Right atrium auricular region (tissue), 2 donors: ENCODE measurements at regions not wholly inside any gene's neighbourhood (a gene's known extent, or its start where the extent isn't known, plus 50 kb on each side); places are given as distances from the start of the nearest gene placed in this dataset.

Source experiments
- DNase-seq: peaks from one replicate; pipeline ENCODE4 v3.0.0-alpha.2; 2019; ENCODE audit warnings: low spot score
- H3K27ac ChIP-seq, 2 donors: fragments of 200-600 bp; sonication (generic); 1 replicate in 1 of 2; 2 replicates in 1 of 2; pipeline ENCODE4 v1.5.1; 2016 to 2019
- H3K27me3 ChIP-seq, 2 donors: fragments of 200-600 bp; sonication (generic); one replicate each; pipeline versions ENCODE4 v1.5.1 to v1.6.0; 2017 to 2019
- H3K36me3 ChIP-seq: fragments of 200-600 bp; sonication (generic); one replicate; pipeline ENCODE4 v1.5.1; 2016
- H3K4me1 ChIP-seq, 2 donors: fragments of 200-600 bp; sonication (generic); one replicate each; pipeline versions ENCODE4 v1.5.1 to v1.6.0; 2017 to 2019
- H3K4me3 ChIP-seq, 2 donors: fragments of 200-600 bp; sonication (generic); 1 replicate in 1 of 2; 2 replicates in 1 of 2; pipeline ENCODE4 v1.5.1; 2017 to 2019; ENCODE audit warnings: mild to moderate bottlenecking in 1 of 2, moderate library complexity in 1 of 2
- H3K9me3 ChIP-seq, 2 donors: fragments of 200-600 bp; sonication (generic); one replicate each; pipeline ENCODE4 v1.5.1; 2019
- TF ChIP-seq, protein P1 (sequence below), 2 donors: fragments of 200-600 bp; sonication (generic); IDR thresholded peaks; one replicate each; pipeline ENCODE4 v1.5.1; 2019; ENCODE audit warnings: antibody characterized with exemption in 2 of 2

DNA sequence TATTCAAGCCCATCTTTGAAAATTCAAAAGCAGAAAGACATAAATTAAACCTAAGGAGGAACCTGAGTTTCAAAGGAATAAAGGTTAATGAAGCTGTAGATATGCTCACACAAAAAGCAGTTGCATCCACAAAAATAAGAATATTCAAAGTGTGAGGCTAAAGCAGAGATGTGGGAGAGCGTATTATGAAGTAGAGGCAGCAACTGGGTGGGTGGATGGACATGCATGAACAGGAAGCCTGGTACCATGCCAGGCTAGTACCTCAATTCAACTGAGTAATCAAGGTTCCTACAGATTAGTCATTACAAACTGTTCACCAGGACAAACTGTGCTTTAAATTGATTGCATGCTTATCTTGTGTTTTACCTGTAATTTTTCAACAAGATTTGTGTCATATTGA is 330.0 kb upstream of the PKDCC start:
- Histone ChIP-seq H3K4me1 (peaks cover 0 to 3% of the 10 kb centered on the region in 2 donors), H3K27ac (no peak overlapping the region), H3K27me3 (no peaks in the 10 kb centered on the region), H3K4me3 (no peak overlapping the region), H3K9me3 (no peaks in the 10 kb centered on the region), H3K36me3 (no peaks in the 10 kb centered on the region)
- DNase-seq = no peak
- TF ChIP-seq, protein P1, sequence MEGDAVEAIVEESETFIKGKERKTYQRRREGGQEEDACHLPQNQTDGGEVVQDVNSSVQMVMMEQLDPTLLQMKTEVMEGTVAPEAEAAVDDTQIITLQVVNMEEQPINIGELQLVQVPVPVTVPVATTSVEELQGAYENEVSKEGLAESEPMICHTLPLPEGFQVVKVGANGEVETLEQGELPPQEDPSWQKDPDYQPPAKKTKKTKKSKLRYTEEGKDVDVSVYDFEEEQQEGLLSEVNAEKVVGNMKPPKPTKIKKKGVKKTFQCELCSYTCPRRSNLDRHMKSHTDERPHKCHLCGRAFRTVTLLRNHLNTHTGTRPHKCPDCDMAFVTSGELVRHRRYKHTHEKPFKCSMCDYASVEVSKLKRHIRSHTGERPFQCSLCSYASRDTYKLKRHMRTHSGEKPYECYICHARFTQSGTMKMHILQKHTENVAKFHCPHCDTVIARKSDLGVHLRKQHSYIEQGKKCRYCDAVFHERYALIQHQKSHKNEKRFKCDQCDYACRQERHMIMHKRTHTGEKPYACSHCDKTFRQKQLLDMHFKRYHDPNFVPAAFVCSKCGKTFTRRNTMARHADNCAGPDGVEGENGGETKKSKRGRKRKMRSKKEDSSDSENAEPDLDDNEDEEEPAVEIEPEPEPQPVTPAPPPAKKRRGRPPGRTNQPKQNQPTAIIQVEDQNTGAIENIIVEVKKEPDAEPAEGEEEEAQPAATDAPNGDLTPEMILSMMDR (IDR thresholded peaks at IDR 0.05) = no peak

DNA sequence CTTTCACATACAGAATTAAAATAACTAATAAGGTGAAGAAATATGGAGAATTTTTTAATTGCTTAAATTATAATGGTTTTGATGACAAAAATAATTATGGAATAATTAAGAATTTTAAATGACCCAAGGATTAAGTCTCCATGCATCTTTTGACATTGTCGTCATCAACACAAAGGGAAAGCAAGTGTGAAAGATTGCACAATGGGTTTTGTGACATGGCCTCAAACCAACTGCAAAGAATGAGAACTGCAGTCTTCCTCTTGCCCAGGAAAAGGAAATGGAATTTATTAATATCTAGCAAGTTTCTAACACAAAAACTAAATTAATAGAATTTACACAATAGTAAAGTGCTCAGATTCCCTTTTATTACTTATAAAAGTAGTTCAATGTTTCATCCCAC is 329.1 kb upstream of the PKDCC start:
- no peak overlapping the region for H3K27ac ChIP-seq
- H3K4me1 ChIP-seq = peaks cover 0 to 3% of the 10 kb centered on the region in 2 donors
- TF ChIP-seq, protein P1 (IDR thresholded peaks at IDR 0.05) = no peak

DNA sequence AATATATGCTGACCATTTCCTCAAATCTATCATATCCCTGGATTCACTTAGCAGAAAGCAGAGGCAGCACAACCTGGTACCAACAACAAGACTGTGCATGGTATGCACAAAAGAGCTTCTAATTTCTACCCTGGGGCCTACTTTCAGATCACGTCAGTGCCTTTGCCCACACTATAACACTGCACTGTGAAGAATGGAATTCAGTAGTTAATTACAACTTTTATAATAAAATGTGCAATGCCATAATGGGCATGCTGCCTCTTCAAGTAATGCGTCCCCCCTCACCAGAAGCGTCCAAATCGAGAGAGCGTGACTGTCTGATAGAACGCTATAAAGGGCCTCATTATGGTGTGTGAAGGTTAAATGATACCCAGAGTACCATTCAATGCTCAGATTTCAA is 328.1 kb upstream of the PKDCC start:
- TF ChIP-seq, protein P1 (IDR thresholded peaks at IDR 0.05) = no peak
- Histone ChIP-seq H3K27me3 (no peaks in the 10 kb centered on the region), H3K9me3 (no peaks in the 10 kb centered on the region), H3K27ac (no peak overlapping the region), H3K4me1 (peaks cover 0 to 3% of the 10 kb centered on the region in 2 donors), H3K36me3 (no peaks in the 10 kb centered on the region), H3K4me3 (no peak overlapping the region)
- DNase-seq = no peak

More for the DNA sequence above, 329.1 kb upstream of the PKDCC start:
- H3K36me3 ChIP-seq = no peaks in the 10 kb centered on the region
- no peaks in the 10 kb centered on the region for H3K9me3 ChIP-seq
- no peak overlapping the region for H3K4me3 ChIP-seq
- no peaks in the 10 kb centered on the region for H3K27me3 ChIP-seq
- DNase-seq = no peak

DNA sequence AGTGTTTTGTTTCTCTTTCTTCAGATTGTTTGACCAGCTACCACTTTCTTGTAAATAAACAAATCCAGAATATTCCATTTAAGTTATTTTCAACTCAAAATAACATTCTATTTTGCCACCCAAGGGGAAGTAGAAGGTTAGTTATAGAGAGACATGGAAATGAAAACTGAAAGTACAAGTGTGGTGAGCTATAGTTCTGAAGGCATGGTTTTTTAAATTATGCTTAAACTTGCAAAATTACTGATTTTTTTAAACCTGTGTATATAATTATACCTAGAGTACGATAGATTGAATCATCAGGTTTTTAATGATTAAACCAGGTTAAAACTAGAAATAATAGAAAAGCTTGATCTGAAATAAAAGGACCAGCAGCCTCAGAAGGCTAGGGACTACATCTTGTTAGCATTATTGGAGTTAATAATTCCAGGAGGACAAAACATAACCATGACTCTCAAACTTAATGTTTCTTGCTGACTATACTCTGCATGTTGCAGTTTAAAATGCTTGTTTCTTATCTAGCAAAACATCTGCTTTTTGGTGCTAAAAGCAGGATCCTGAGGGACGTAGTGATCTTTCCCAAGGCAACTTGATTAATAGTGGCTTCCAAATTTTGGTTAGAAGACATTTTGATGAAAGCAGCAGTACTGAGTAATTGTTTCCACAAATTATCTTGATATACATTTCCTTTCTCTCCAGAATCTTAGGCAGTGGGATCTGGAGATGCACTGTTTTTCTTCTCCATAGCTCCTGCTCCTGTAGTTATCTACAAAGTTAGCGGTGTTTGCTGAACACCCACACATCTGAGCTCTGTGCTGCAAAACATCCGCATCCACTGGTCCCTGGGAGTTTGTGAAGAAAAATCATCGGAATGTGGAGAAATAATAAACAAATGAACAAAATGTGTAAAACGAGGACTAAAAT is 327.2 kb upstream of the PKDCC start:
- Histone ChIP-seq H3K27ac (peak overlapping the region; percentile 19 to 40), H3K27me3 (no peaks in the 10 kb centered on the region), H3K9me3 (no peaks in the 10 kb centered on the region), H3K36me3 (no peaks in the 10 kb centered on the region), H3K4me1 (peaks cover 0 to 3% of the 10 kb centered on the region in 2 donors), H3K4me3 (no peak overlapping the region)
- no peak for DNase-seq
- TF ChIP-seq, protein P1 (IDR thresholded peaks at IDR 0.05) = no peak

DNA sequence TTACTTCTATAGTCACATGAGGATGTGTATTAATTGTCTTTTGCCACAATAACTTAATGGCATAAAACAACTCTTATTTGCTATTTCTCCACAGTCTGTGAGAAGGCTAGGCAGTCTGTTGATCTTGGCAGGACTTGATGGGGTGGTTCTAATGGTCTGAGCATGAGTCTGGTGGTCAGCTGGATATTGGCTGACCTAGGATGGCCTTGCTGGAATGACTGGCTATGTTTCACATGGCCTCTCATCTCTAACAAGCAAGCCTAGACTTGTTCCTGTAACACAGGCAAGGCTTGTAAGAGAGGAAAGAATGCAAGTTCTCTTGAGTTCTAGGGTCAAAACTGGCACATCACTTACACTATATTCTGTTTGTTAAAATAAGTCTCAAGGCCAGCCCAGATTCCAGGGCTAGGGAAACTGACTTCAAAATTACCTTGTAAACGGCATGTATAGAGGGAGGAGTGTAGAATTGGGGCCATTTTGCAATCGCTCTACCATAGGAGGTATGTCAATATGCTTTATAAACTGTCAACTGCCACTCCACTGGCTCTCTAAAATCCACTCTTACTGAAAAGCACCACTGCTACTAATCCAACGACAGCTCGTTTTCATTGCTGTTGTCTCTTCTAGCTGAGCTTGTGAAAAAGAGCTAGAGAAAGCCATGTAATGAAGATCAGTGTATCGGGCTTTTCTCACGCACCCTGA is 325.0 kb upstream of the PKDCC start:
- Histone ChIP-seq H3K4me1 (peaks cover 0 to 3% of the 10 kb centered on the region in 2 donors), H3K4me3 (no peak overlapping the region), H3K27me3 (no peaks in the 10 kb centered on the region), H3K36me3 (no peaks in the 10 kb centered on the region), H3K27ac (peak overlapping the region in 1 of 2 donors; percentile 51), H3K9me3 (no peaks in the 10 kb centered on the region)
- TF ChIP-seq, protein P1 (IDR thresholded peaks at IDR 0.05) = no peak
- no peak for DNase-seq
